Left forelimb (tissue), 1 donor: ENCODE measurements at regions not wholly inside any gene's neighbourhood (a gene's known extent, or its start where the extent isn't known, plus 50 kb on each side); places are given as distances from the start of the nearest gene placed in this dataset.
"Not testable (repeated sequence)": the region's sequence is repeated elsewhere in the genome, so short reads cannot be mapped to it uniquely, and the experiment has no call there.

Source experiments
- DNase-seq: peaks from one replicate; pipeline ENCODE4 v3.0.0-alpha.2; 2018; ENCODE audit warnings: low spot score

DNA sequence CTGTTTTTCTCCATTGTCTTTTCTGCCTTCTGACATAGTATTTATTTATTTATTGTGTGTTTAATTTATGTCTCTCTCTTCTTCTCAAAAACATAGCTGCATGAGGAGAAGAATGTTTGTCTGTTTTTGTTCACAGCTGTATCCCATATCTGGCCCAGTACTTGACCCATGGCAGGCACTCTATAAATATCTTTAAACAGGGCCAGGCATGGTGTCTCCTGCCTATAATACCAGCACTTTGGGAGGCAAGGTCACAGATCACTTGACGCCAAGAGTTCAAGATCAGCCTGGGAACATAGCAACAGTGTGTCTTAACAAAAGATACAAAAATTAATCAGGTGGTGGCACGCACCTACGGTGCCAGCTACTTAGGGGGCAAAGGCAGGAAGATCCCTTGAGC is 361.3 kb upstream of the KLHL29 start:
- DNase-seq = no peak

DNA sequence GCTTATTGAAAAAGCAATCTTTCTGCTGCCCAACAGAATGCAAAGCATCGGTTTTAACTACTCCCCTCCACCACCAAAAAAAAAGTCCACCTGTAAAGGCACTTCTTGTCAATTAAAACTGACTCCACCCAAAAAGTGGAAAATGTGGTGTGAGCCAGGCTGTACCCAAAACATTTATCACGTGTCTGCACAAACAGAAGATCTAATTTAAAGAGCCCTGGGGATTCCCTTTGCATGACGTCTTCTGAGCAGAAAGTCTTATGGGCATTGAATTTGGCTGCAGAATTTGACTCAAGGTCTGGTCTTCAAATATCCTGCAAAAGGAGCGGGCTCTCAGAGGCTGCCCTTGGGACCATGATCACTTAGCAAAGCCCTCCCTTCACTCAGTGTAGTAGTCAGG is 358.3 kb upstream of the KLHL29 start:
- DNase-seq = no peak

DNA sequence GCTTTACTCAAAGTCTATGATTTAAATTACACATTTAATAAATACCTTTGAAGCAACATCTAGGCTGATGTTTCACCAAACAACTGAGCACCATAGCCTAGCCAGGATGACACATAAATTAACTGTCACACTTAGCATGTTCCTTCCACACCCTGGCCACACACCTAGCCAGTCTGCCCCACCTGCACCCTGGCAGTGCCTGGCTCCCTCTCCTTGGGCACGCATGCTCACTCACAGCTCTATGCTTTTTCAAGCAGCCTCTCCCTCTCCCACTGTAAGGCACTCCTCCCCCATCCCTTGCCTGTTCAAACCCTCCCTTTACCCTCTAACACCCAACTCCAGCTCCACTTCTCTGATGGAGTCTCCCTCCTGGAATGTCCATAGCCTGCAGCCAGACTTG is 357.6 kb upstream of the KLHL29 start:
- no peak for DNase-seq

DNA sequence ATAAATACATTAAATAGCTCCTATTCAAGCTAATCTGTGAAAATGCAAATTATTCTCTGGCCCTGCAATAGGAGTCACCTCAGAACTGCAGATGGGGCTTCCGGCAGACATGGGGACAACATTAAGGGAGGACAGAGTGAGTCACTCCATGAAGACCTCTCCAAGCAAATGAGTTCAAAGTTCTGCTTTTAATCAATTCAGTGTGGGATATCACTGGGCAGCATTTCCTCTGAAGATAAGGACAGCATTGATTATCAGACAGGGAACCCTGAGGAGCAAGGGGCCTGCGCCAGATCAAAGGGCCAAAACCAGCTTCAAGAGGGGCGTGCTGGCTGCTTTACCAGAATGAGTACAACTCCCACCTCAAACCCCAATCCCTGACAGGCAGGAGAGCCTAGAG is 356.9 kb upstream of the KLHL29 start:
- DNase-seq = no peak

DNA sequence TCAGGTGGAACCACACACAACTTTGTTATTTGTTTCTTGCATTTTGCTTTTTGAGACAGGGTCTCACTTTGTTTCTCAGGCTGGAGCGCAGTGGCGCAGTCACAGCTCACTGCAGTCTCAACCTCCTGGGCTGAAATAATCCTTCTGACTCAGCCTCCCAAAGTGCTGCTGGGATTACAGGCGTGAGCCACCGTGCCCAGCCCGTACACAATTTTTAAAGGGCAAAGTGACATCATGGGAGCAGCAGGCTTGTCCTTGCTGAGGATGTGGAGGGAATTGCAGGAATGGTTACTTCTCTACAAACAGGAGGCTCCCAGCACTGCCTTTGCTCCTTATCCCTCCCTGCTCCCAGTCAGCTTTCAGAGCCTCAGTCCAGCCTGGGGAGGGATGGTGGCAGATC is 355.9 kb upstream of the KLHL29 start:
- DNase-seq = no peak

DNA sequence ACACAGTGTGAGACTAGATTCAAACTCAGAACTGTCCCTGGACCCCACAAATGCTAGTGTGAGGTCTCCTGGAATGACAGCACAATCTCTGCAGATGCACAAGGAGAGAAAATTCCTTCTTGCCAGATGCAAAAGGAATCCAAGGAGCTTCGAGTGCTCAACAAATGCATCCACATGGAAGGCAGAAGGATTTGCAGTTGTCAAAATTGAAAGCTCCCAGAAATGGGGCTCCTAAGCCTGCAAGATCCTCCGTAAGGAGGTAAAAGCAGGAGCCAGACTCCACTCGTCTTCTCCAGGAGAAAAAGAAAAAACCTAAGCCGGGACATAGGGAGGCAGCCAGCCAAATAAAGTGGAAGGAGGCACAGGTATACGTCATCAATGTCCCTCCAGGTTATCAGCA is 355.0 kb upstream of the KLHL29 start:
- DNase-seq = peak; percentile 8

DNA sequence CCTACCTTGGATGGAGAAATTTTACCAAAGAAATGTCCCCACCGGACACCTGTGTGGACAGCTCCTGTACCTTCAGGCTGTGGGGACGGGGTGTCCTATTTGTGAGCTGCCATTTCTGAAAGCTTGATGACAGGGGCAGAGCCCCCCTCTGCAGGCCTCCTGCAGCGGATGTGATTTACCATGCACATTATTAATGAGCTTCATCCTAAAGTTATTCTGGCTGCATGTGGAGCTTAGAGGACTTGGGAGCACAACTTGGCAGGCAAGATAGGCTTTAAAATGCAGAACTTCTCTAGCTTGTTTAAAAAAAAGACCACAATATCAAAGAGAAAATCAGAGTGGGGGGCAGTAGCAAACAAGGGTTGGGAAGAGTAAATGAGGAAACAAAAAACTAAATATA is 350.0 kb upstream of the KLHL29 start:
- DNase-seq = no peak

DNA sequence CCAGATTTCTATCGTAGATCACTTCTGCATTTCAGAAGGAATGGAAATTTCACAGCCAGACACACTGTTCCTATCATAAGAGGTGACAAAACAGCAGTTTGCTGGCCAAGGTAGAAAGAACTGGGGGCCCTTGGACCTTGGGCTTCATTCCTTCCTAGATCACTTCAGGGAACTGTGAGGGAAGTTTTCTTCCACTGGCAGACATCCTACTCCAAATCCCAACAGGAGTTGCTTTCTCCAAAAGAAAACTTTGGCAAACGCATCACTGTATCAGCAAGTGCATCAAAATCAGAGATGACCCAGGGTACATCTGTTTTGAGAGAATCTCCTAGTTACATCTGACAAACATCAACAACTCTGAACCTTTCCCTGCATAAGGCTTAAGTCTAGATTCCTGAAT is 348.4 kb upstream of the KLHL29 start:
- DNase-seq = no peak

DNA sequence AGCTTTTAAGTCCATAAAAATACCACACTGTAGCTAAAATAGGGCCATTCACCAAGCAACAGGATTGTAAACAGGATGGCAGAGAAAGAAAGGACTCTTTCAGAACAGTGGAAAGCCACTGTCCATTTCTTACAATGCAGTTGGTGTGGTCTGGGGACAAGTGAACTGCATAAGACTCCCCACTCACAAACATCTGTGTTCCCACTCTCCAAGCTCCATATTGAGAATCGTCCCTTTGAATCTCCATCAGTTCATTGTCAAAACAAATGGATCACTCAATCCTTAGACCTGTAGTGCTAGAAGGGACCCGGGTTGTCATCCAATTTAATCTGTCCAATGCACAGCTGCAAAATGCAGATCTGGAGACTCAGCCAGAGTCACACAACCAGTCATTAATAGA is 347.4 kb upstream of the KLHL29 start:
- no peak for DNase-seq

DNA sequence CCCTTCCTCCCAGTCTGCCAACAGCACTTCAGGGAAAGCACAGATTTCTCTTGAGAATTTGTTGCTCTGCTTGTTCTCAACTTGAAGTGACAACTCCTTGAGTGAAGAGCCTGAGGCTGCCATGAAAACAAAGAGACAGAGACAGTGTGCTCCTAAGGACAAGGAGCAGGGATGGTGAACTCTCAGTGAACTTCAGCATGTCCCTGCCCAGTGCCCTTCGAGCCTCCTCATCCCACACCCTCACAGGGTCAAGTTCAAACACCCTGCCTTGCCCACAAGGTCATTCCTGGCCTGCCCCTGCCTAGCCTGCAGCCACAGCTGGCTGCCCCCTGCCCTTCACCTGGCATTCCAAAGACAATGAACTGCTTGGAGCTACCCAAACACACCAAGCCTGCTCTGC is 343.5 kb upstream of the KLHL29 start:
- DNase-seq = no peak

DNA sequence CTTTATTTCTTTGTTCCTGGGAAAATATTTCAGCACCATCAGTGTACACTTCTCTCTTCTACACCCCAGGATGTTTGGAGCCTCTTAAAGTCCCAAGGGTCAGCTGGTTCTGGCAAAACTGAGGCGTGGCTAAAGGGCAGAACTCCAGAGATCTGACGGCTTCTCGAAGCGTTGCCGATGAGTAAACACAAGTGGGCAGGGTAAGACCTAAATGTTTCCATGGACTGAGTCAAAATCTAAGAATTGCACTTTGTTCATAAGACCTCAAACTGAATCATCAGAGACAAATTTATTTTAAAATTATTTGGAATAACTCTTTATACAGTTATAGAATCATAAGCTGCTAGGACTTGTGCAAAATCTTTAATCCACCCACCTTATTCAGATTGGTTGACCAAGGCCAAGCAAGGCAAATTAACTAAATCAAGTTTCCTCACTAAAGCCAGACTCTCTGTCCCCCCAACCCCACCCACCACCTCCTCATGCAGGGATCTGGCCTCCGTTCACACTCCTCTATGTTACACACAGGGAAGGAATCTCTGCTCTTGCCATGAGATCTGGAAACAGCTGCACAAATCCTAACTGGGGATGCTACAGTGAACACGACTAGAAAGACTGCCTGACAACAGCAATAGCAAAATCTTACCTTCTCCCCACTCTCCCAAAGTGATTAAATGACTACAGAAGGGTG is 342.6 kb upstream of the KLHL29 start:
- DNase-seq = no peak

DNA sequence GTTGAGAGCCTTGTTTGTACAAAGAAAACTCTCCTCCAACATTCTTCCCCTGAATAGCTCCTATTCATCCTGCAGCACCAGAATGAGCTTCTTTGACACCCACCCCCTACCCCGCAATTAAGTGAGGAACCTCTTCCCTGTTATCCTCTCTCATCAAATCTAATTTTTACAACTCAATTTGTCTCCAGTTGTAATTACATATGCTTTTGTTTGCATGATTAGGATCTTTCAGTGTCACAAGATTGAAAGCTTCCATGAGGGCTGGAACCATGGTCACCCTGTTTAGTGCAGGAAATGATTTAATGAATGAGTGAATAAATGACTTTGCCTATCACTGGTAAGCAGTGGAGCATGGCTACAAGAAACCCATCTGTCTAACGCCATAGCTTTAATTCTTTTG is 334.6 kb upstream of the KLHL29 start:
- DNase-seq = no peak

DNA sequence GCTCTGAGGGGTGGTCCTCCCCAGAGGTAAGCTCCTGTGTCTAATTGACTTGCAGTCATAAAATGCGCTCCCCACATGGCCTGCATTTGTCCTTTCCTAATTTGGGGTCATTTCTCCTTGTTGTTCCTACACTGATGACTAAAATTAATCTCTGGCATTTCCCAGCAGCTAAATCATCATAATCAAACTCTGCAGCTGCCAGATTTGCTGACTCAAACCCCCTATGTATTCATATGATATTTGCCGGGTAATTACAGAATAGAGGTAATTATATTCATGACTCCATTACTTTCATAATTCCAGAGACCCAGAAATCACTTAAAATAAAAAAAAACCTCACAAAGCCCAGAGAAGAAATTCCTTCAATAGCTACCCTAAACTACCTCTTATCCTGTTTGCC is 331.4 kb upstream of the KLHL29 start:
- no peak for DNase-seq

DNA sequence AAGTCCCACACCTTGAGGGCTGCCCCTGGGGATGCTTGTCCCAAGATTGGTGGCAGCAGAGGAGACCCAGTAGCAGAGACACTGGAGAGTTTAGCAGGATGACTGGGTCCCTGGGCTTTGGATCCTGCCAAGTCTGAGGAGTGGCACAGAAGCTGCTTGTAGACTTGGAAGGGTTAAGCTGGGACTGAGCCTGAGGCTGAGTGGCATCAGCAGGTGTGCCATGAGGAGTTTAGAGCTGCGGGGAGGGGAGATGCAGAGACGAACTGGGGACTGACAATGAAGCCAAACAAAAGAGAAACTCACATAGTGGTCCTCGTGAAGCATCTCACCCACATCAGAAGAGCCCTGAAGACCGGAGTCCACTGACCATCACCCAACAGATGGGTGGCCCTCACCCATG is 329.7 kb upstream of the KLHL29 start:
- DNase-seq = no peak

DNA sequence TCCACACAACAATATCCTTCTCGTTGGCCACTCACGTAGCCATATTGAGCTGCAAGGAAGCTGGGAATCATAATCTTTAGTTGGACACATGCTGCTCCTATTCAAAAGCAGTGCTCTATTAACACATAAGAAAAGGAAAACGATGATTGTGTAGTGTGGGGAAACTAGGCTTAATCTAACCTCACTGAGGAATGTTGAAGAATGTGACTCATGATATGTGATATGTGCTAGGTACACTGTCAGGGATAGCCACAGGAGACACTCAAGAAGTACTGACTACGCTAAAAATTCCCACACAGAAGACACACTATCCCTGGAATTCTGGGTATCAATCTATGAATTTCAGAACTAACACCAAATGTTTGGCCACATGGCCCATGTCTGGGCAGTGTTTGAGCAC is 328.1 kb upstream of the KLHL29 start:
- not testable (repeated sequence) for DNase-seq

DNA sequence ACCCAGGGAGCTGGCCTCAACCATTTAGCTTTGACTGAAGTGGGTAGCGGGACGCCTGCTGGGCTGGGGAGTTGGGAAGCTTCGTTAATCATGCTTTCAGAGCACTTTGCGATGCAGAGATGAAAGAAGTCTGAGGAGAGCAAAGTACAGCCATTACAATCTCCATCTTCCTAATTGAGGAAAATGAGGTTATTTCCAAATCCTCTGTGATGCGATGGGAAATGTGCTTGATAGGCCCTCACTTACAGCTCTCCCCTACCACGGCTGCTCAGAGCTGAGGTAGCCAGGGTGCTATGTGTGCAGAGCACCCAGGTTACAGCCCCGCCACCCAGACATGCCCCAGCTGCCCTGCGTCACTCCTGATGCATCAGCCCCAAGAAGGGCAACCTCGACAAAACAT is 326.5 kb upstream of the KLHL29 start:
- no peak for DNase-seq

DNA sequence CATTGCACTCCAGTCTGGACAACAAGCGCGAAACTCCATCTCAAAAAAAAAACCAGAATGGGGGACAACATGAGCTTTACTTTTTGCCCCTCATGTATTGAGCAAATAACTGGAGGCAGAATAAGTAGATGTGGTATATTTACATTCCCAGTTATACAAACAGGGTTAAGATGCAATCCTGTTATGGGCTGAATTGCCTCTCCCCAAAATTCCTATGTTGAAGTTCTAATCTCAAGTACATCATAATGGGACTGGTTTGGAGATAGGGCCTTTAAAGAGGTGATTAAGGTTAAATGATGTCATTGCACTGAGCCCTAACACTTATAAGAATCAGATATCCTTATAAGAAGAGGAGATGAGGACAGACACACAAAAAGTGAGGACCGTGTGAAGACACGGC is 319.8 kb upstream of the KLHL29 start:
- no peak for DNase-seq

DNA sequence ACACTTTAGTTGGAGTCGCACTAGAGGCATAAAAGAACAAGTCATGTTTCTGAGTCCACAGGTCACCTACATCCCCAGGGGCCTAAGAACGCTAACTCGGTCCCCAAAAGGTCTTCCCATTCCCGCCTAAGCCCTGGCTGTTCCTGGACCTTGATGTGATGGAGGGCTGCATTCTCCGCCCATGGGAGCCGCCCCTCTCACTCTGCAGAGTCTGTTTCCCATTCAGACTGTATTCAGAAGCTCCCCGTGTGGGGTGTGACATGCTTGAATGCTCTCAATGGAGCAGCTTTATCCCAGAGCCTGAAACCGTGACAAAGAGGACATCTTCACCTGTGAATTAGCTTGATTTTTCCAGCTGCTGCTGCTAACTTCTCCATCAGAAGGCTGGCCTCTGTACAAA is 319.0 kb upstream of the KLHL29 start:
- no peak for DNase-seq

DNA sequence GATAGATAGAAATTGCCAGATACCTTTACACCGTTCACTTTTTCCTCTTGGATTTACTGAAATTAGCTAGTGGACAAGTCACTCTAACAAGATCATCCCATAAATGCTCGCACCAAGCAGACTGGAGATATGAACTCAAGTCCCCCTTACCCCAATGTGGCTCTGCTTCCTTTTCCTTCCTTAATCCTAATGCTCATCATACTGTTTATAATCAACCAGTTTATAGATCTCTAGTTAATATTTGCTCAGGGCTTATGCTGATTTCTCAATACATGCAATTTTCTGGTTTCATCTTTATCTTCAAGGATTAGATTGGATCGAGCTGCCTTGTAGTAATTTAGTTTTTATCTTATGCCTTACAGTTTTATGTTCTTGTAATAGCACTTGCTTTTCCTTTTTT is 318.3 kb upstream of the KLHL29 start:
- DNase-seq = no peak

DNA sequence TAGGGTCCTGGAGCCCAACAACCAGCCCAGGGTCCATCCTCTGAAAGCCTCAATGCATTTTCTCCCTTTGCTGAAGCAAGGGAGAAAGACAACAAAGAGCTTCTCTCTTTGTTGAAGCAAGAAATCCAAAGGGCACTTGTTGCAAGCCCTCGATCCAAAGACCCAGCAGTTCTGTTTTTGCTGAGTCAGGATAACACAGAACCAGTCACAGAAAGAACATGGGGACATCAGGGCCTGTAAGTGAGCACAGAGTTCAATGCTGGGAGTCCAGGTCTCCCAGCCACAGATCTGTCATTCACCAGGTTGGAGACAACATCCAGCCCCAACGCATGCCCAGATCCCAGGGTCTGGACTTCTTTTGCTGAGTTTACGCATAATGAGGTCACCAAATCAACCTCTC is 315.8 kb upstream of the KLHL29 start:
- no peak for DNase-seq

DNA sequence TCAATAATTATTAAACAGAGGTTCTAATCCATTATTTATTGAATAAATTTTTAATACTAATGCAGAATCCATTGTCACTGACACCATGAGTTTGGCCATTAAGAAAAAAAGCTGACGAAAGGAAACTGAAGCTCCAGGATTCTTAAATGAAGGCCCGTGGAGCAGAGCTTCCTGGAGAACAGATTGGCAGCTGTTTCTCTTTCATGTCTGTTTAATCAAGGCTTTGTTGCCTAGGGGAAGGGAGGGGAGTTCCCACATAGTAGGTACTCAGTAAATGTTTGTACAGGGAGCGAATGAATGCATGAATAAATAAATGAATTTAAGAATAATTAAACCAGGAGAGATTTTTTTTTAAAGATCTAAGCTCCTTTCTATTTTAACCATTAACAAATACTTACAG is 315.1 kb upstream of the KLHL29 start:
- no peak for DNase-seq

DNA sequence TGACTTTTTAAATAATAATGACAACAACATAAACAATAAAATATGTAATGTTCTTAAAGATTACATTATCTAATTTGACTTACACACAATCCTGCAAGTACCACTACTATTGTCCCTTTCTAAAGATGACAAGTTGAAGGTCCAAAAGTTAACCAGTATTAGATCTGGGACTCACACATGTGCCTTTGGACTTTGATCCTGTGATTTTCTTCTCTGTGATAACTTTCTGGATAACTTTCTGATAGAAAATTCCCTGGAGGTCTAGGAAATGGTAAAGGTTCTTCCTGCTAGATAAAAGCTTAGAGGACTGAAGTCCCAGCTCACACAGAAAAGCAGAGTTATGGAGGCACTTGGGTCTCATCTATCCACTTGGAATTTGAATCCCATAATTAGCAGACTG is 311.9 kb upstream of the KLHL29 start:
- no peak for DNase-seq

DNA sequence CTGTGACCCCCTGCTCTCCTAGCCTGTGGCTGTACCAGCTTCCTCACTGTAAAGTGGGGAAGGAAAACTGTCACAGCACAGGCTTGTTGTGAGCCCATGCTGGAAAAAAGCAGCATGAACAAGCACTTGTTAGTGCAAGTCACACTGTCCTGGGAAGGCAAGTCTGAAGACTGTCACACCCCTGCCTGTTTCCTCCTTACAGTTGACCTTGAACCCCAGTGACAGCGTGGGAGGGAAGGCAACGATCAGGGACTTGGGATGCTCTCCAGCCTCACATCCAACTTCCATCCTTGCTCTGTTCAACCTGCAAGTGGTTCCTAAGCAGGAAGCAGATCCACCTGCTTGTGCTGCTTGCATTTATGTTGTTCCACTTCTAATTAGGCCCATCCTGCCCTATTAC is 311.3 kb upstream of the KLHL29 start:
- no peak for DNase-seq

DNA sequence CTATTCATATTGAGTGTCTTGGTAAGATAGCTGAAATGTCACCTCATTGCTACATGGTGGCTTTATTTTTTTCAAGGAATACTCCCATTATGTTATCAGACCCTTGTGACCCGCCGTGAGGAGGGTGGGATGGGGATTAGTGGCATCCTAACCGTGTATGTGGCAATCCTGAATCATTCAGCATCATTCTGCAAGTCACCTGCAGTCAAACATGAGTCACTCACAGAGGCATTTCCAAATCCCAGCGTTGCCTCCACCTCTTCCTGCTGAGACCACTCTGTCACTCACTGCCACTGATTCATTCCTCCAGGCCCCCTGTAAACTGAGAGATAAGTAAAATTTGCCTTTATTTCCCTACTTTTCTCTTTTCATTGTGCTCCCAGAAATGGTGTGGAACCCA is 307.4 kb upstream of the KLHL29 start:
- DNase-seq = no peak
